Vagina (tissue), 2 donors: ENCODE measurements at regions not wholly inside any gene's neighbourhood (a gene's known extent, or its start where the extent isn't known, plus 50 kb on each side); places are given as distances from the start of the nearest gene placed in this dataset.

Experiments used
- DNase-seq, 2 donors: peaks; one replicate each; pipeline ENCODE4 v3.0.0-alpha.2; 2017; ENCODE audit errors: extremely low spot score in 2 of 2
- H3K27ac ChIP-seq: fragments of 200-600 bp; sonication (generic); one replicate; pipeline ENCODE4 v1.5.1; 2019
- H3K27me3 ChIP-seq: fragments of 200-600 bp; sonication (generic); one replicate; pipeline ENCODE4 v1.5.1; 2019
- H3K36me3 ChIP-seq, 2 donors: fragments of 200-600 bp; sonication (generic); one replicate each; pipeline ENCODE4 v1.5.1; 2017 to 2019
- H3K4me1 ChIP-seq: fragments of 200-600 bp; sonication (generic); one replicate; pipeline ENCODE4 v1.5.1; 2019
- H3K4me3 ChIP-seq, 2 donors: fragments of 200-600 bp; sonication (generic); 1 replicate in 1 of 2; 2 replicates in 1 of 2; pipeline ENCODE4 v1.5.1; 2016 to 2019
- H3K9me3 ChIP-seq: fragments of 200-600 bp; sonication (generic); one replicate; pipeline ENCODE4 v1.5.1; 2019
- POLR2A ChIP-seq, 2 donors: fragments of 450-650 bp; IDR thresholded peaks; one replicate each; pipeline ENCODE4 v1.6.1; 2017; ENCODE audit warnings: antibody characterized with exemption in 2 of 2, mild to moderate bottlenecking in 2 of 2, moderate library complexity in 2 of 2
- POLR2AphosphoS5 ChIP-seq, 2 donors: sonication (generic); formaldehyde crosslinking; IDR thresholded peaks; one replicate each; pipeline ENCODE4 v1.9.0; 2017; ENCODE audit warnings: antibody characterized with exemption in 2 of 2, mild to moderate bottlenecking in 2 of 2, low read depth in 1 of 2; ENCODE audit not compliant: insufficient read depth in 1 of 2
- intact Hi-C: fragments of 100-400 bp; cut with DNase I; formaldehyde crosslinking; loops from one replicate; pipeline ENCODE4 v1.15.1; 2023
- TF ChIP-seq, protein P1 (sequence below), 3 experiments: fragments of 450-650 bp in 2 of 3; fragments of 200-600 bp in 1 of 3; sonication (generic) in 1 of 3; IDR thresholded peaks; one replicate each; pipeline ENCODE4 v1.5.1; 2017 to 2019; ENCODE audit warnings: antibody characterized with exemption in 3 of 3, mild to moderate bottlenecking in 2 of 3, moderate library complexity in 2 of 3

DNA sequence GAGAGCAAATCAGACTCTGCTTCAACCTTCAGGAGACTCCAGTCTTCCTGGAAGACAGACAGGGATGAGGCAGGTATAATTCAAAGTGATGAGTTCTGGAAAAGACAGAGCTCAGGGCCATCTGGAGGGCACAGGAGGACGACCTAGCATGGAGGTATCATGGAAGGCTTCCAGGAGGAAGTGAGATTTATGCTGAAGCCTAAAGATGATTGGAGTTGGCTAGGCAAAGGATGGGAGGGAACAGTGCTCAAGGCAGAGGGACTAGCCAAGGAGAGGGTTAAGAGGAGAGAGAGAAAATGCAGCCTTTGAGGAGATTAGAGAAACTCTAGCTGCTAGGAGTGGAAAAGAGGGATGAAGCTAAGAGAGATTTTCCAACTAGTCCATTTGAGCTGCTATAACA, 438.5 kb downstream of the MED13L start:
- no peaks in the 10 kb centered on the region for H3K36me3 ChIP-seq
- DNase-seq: no peak
- intact Hi-C loops: no loop called here
- no peaks in the 10 kb centered on the region for H3K9me3 ChIP-seq
- H3K27me3 ChIP-seq: no peaks in the 10 kb centered on the region
- no peak overlapping the region for H3K4me3 ChIP-seq
- no peak overlapping the region for H3K27ac ChIP-seq
- H3K4me1 ChIP-seq: no peaks in the 10 kb centered on the region
- TF ChIP-seq POLR2A (IDR thresholded peaks at IDR 0.05): no peak
- TF ChIP-seq POLR2AphosphoS5 (IDR thresholded peaks at IDR 0.05; ENCODE audit: insufficient read depth in 1 of 2, low read depth in 1 of 2): no peak

DNA sequence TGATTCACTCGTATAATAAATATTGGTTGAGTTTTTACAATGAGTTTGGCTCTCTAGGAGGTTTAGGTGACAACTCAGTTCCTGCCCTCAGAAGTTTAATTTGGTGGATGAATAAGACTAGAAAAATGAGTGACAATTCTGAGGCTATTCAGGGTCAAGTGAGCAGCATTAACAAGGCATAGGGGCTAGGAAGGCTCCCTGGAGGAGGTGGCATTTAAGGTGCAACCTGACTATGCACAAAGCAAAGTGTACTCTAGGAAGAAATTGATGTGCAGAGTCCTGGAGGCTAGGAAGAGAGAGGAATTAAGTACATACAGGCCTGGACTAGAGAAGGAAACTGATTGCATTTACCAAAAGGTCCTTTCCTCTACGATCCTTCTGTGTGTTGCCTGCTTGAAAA, 440.3 kb downstream of the MED13L start:
- Histone ChIP-seq H3K4me3 (no peak overlapping the region), H3K36me3 (no peaks in the 10 kb centered on the region), H3K9me3 (no peaks in the 10 kb centered on the region), H3K27me3 (no peaks in the 10 kb centered on the region), H3K27ac (no peak overlapping the region), H3K4me1 (no peaks in the 10 kb centered on the region)
- intact Hi-C loops: no loop called here
- no peak for DNase-seq
- no peak for TF ChIP-seq POLR2A (IDR thresholded peaks at IDR 0.05)
- TF ChIP-seq, protein P1, sequence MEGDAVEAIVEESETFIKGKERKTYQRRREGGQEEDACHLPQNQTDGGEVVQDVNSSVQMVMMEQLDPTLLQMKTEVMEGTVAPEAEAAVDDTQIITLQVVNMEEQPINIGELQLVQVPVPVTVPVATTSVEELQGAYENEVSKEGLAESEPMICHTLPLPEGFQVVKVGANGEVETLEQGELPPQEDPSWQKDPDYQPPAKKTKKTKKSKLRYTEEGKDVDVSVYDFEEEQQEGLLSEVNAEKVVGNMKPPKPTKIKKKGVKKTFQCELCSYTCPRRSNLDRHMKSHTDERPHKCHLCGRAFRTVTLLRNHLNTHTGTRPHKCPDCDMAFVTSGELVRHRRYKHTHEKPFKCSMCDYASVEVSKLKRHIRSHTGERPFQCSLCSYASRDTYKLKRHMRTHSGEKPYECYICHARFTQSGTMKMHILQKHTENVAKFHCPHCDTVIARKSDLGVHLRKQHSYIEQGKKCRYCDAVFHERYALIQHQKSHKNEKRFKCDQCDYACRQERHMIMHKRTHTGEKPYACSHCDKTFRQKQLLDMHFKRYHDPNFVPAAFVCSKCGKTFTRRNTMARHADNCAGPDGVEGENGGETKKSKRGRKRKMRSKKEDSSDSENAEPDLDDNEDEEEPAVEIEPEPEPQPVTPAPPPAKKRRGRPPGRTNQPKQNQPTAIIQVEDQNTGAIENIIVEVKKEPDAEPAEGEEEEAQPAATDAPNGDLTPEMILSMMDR (IDR thresholded peaks at IDR 0.05): no peak

DNA sequence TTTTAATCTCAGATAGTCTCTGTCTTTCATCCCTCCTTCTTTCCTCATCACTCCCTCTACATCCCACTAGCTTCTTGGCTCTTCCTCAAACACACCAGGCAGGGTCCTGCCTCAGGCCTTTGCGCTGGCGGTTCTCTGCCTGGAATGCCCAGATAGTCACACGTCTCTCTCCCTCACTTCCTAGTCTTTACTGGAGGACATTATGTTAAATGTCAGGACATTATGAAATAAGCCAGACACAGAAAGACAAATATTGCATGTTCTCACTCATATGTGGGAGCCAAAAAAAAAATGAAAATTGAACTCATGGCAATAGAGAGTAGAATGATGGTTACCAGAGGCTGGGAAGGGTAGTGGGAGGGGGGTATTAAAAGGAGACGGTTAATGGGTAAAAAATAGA, 442.0 kb downstream of the MED13L start:
- Histone ChIP-seq H3K4me1 (no peaks in the 10 kb centered on the region), H3K36me3 (no peaks in the 10 kb centered on the region), H3K9me3 (no peaks in the 10 kb centered on the region), H3K4me3 (no peak overlapping the region), H3K27ac (no peak overlapping the region), H3K27me3 (no peaks in the 10 kb centered on the region)
- DNase-seq: no peak
- TF ChIP-seq POLR2A (IDR thresholded peaks at IDR 0.05): no peak
- TF ChIP-seq, protein P1 (IDR thresholded peaks at IDR 0.05): no peak
- TF ChIP-seq POLR2AphosphoS5 (IDR thresholded peaks at IDR 0.05; ENCODE audit: insufficient read depth in 1 of 2, low read depth in 1 of 2): no peak
- intact Hi-C loops: no loop called here

DNA sequence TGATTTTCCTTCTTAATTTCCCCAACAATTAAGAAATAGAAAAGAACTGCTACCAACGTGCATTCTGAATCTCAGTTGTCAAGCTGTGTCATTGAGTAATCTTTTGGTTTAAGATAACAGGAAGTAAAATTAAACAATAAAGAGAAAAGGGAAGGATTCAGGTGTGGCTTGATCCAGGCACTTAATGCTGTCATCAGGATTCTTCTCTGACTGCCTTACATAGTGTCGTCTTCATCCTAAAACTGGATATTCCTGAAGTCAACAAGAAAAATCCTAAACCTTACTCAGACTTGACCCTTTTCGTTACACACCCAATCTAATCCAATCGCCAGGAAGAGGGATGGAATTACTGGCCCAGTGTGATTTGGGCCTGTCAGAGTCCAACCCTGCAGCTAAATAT, 443.8 kb downstream of the MED13L start:
- no peaks in the 10 kb centered on the region for H3K9me3 ChIP-seq
- intact Hi-C loops: no loop called here
- no peak for DNase-seq
- H3K36me3 ChIP-seq: no peaks in the 10 kb centered on the region
- no peak overlapping the region for H3K4me3 ChIP-seq
- H3K27ac ChIP-seq: no peak overlapping the region
- no peaks in the 10 kb centered on the region for H3K27me3 ChIP-seq
- no peak for TF ChIP-seq POLR2AphosphoS5 (IDR thresholded peaks at IDR 0.05; ENCODE audit: insufficient read depth in 1 of 2, low read depth in 1 of 2)
- no peak for TF ChIP-seq POLR2A (IDR thresholded peaks at IDR 0.05)
- TF ChIP-seq, protein P1 (IDR thresholded peaks at IDR 0.05): no peak
- H3K4me1 ChIP-seq: no peaks in the 10 kb centered on the region

DNA sequence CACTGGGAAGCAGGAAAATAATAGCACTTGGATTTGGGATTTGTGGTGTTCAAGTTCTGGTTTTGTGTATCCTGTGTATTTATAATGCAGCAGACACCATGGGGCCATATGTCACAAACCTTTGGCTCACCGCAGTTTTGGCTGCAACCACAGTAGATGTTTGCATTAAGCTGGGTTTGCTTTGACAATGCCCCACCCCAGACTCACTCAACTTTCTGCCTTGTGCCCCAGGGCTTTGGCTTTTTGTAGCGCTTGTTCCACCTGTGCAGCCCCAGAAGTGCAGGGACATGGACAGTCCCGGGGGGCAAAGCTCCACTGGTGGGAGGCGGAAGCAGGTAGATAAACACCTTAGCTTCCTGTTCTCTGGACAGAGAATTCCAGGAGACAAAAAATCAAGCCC, 446.9 kb downstream of the MED13L start:
- intact Hi-C loops: no loop called here
- no peak for DNase-seq
- H3K27me3 ChIP-seq: no peaks in the 10 kb centered on the region
- no peak overlapping the region for H3K27ac ChIP-seq
- H3K36me3 ChIP-seq: no peaks in the 10 kb centered on the region
- TF ChIP-seq POLR2A (IDR thresholded peaks at IDR 0.05): no peak
- TF ChIP-seq, protein P1 (IDR thresholded peaks at IDR 0.05): no peak
- H3K4me1 ChIP-seq: no peaks in the 10 kb centered on the region
- no peak overlapping the region for H3K4me3 ChIP-seq
- no peaks in the 10 kb centered on the region for H3K9me3 ChIP-seq

DNA sequence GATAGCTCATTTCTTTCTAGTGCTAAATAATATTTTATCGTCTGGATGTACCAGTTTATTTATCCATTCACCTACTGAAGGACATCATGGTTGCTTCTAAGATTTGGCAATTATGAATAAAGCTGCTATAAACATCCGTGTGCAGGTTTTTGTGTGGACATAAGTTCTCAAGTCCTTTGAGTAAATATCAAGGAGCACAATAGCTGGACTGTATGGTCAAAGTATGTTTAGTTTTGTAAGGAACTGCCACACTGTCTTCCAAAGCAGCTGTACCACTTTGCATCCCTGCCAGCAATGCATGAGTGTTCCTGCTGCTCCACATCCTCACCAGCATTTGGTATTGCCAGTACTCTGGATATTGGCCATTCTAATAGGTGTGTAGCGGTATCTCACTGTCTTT, 447.4 kb downstream of the MED13L start:
- H3K27me3 ChIP-seq: no peaks in the 10 kb centered on the region
- intact Hi-C loops: no loop called here
- no peaks in the 10 kb centered on the region for H3K36me3 ChIP-seq
- H3K27ac ChIP-seq: no peak overlapping the region
- no peaks in the 10 kb centered on the region for H3K4me1 ChIP-seq
- no peak overlapping the region for H3K4me3 ChIP-seq
- DNase-seq: no peak
- H3K9me3 ChIP-seq: no peaks in the 10 kb centered on the region
- no peak for TF ChIP-seq POLR2AphosphoS5 (IDR thresholded peaks at IDR 0.05; ENCODE audit: insufficient read depth in 1 of 2, low read depth in 1 of 2)
- no peak for TF ChIP-seq POLR2A (IDR thresholded peaks at IDR 0.05)
- TF ChIP-seq, protein P1 (IDR thresholded peaks at IDR 0.05): no peak
